ENCODE measurements at regions not wholly inside any gene's neighbourhood (a gene's known extent, or its start where the extent isn't known, plus 50 kb on each side); places are given as distances from the start of the nearest gene placed in this dataset.

DNA sequence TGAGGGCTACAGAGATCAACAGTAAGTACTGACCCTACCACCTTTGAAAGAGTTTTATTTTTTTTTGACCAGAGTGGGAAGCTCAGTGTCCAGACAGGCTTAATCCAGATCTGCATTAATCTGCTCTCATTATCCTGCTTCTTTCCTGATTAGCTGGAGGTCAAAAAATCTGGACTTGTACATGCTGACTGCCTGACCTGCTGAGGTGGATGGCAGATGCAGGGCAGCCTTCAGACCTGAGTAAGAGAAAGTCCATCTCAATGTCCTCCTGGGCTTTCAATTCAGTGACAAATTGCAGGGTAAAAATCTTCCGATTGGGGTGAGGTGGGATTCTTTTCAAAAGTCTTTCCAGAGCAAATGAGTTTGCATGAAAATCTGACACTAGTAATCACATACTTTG, 998.8 kb upstream of the PIK3C3 start:
- TF ChIP-seq, protein P1, sequence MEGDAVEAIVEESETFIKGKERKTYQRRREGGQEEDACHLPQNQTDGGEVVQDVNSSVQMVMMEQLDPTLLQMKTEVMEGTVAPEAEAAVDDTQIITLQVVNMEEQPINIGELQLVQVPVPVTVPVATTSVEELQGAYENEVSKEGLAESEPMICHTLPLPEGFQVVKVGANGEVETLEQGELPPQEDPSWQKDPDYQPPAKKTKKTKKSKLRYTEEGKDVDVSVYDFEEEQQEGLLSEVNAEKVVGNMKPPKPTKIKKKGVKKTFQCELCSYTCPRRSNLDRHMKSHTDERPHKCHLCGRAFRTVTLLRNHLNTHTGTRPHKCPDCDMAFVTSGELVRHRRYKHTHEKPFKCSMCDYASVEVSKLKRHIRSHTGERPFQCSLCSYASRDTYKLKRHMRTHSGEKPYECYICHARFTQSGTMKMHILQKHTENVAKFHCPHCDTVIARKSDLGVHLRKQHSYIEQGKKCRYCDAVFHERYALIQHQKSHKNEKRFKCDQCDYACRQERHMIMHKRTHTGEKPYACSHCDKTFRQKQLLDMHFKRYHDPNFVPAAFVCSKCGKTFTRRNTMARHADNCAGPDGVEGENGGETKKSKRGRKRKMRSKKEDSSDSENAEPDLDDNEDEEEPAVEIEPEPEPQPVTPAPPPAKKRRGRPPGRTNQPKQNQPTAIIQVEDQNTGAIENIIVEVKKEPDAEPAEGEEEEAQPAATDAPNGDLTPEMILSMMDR (conservative IDR thresholded peaks at IDR 0.05; ENCODE audit: low read length) = no peak
- no peak for TF ChIP-seq EZH2phosphoT487 (IDR thresholded peaks at IDR 0.05; ENCODE audit: borderline replicate concordance, low read depth, low read length)
